Ishikawa (cell line): ENCODE measurements at regions not wholly inside any gene's neighbourhood (a gene's known extent, or its start where the extent isn't known, plus 50 kb on each side); places are given as distances from the start of the nearest gene placed in this dataset.

Experiments
- EGR1 ChIP-seq: IDR thresholded peaks from 2 replicates; pipeline ENCODE4 v1.6.1; 2012
- EP300 ChIP-seq: IDR thresholded peaks from 2 replicates; pipeline ENCODE4 v1.6.1; 2012; ENCODE audit warnings: borderline replicate concordance
- RAD21 ChIP-seq: IDR thresholded peaks from 2 replicates; pipeline ENCODE4 v1.6.1; 2012; ENCODE audit warnings: low read depth
- TAF1 ChIP-seq: IDR thresholded peaks from 2 replicates; pipeline ENCODE4 v1.6.1; 2012; ENCODE audit warnings: low read depth, mild to moderate bottlenecking
- YY1 ChIP-seq: IDR thresholded peaks from 2 replicates; pipeline ENCODE4 v1.6.1; 2012; ENCODE audit warnings: low read depth

DNA sequence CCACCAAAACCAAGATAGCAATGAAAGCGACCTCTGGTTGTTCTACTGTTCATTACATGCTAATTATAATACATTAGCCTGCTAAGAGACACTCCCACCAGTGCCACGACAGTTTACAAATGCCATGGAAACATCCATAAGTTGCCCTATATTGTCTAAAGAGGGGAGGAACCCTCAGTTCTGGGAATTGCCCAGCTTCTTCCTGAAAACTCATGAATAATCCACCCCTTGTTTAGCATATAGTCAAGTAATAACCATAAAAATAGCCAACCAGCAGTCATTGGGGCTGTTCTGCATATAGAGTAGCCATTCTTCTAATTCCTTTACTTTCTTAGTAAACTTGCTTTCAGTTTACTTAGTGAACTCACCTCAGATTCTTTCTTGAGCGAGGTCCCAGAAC is 189.8 kb upstream of the SOX11 start:
- TF ChIP-seq TAF1, result no peak
- no peak for TF ChIP-seq YY1
- no peak for TF ChIP-seq EGR1
- no peak for TF ChIP-seq RAD21
- no peak for TF ChIP-seq EP300
